22Rv1 (cell line): ENCODE measurements at regions not wholly inside any gene's neighbourhood (a gene's known extent, or its start where the extent isn't known, plus 50 kb on each side); places are given as distances from the start of the nearest gene placed in this dataset.
"Not testable (repeated sequence)": the region's sequence is repeated elsewhere in the genome, so short reads cannot be mapped to it uniquely, and the experiment has no call there.

Experiments
- H3K27ac ChIP-seq: fragments of 450-650 bp; 2 replicates; pipeline ENCODE4 v1.5.1; 2017
- CTCF ChIP-seq: fragments of 450-650 bp; IDR thresholded peaks from 2 replicates; pipeline ENCODE4 v1.5.1; 2017; ENCODE audit warnings: mild to moderate bottlenecking
- ZFX ChIP-seq: fragments of 450-650 bp; IDR thresholded peaks from 2 replicates; pipeline ENCODE4 v1.6.1; 2017; ENCODE audit warnings: antibody characterized with exemption, borderline replicate concordance

- TF ChIP-seq ZFX, result no peak
- TF ChIP-seq CTCF, result no peak
- H3K27ac ChIP-seq, result no peak overlapping the region
Observed at GRCh38 chr4:72205298-72205697, 173.5 kb downstream of the NPFFR2 start.

- no peak overlapping the region for H3K27ac ChIP-seq
- TF ChIP-seq CTCF, result no peak
- no peak for TF ChIP-seq ZFX
Observed at GRCh38 chr4:72205831-72206230, 174.0 kb downstream of the NPFFR2 start.

GRCh38 chr4:72207196-72207595 lies 175.4 kb downstream of the NPFFR2 start:
- no peak for TF ChIP-seq CTCF
- TF ChIP-seq ZFX, result no peak
- no peak overlapping the region for H3K27ac ChIP-seq

GRCh38 chr4:72208421-72209075 lies 176.7 kb downstream of the NPFFR2 start:
- TF ChIP-seq CTCF (no peak), ZFX (no peak)
- no peak overlapping the region for H3K27ac ChIP-seq

- TF ChIP-seq ZFX, result no peak
- no peak for TF ChIP-seq CTCF
- peak overlapping the region; percentile 48 for H3K27ac ChIP-seq
Observed at GRCh38 chr4:72209600-72209999, 177.8 kb downstream of the NPFFR2 start.

- not testable (repeated sequence) for H3K27ac ChIP-seq
Observed at GRCh38 chr4:72213763-72214162, 182.0 kb downstream of the NPFFR2 start.

- TF ChIP-seq ZFX (no peak), CTCF (no peak)
- no peak overlapping the region for H3K27ac ChIP-seq
Observed at GRCh38 chr4:72215198-72215597, 183.4 kb downstream of the NPFFR2 start.
